ENCODE measurements at regions not wholly inside any gene's neighbourhood (a gene's known extent, or its start where the extent isn't known, plus 50 kb on each side); places are given as distances from the start of the nearest gene placed in this dataset.

- WGBS, 2 donors = 27 to 30% methylated on average over 5 of the region's 5 CpGs
- intact Hi-C loops (cut with DNase I) = no loop called here
- Histone ChIP-seq H3K9me3 (no peaks in the 10 kb centered on the region), H3K27ac (no peak overlapping the region), H3K27me3 (no peaks in the 10 kb centered on the region), H3K4me3 (replicated peaks in 1 of 3) (no peak overlapping the region), H3K4me1 (no peaks in the 10 kb centered on the region), H3K36me3 (no peaks in the 10 kb centered on the region)
- no peak for DNase-seq
- no peak for TF ChIP-seq CTCF (IDR thresholded peaks at IDR 0.05)
- no peak for TF ChIP-seq POLR2A (IDR thresholded peaks at IDR 0.05)
Measured at GRCh38 chr18:55031979-55032378, 72.7 kb upstream of the CCDC68 start.

DNA sequence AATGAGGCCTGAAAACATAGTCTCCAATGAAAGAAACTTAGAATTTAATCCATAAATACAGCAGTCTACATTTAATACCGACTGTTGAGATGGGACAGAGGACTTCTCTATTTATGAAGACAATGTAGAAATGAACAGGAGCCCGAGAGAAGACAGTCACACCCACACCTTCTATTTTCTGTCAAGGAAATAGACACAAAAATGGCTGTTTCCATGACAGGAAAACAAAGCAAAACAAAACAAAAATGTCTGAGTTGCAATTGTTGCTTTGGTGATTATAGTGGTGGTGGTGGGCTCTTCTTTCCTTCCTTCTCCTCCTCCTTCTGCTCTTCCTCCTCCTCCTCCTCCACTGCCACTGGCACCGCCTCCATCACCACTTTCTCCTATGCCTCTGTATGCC is 72.3 kb upstream of the CCDC68 start:
- intact Hi-C loops (cut with DNase I) = no loop called here
- no peaks in the 10 kb centered on the region for H3K9me3 ChIP-seq
- TF ChIP-seq CTCF (IDR thresholded peaks at IDR 0.05) (no peak), POLR2A (IDR thresholded peaks at IDR 0.05) (no peak)
- no peaks in the 10 kb centered on the region for H3K4me1 ChIP-seq
- DNase-seq = no peak
- no peak overlapping the region for H3K4me3 ChIP-seq (replicated peaks in 1 of 3)
- no peak overlapping the region for H3K27ac ChIP-seq
- H3K36me3 ChIP-seq = no peaks in the 10 kb centered on the region
- 81% methylated on average over 3 of the region's 3 CpGs for WGBS, 2 donors
- no peaks in the 10 kb centered on the region for H3K27me3 ChIP-seq

DNA sequence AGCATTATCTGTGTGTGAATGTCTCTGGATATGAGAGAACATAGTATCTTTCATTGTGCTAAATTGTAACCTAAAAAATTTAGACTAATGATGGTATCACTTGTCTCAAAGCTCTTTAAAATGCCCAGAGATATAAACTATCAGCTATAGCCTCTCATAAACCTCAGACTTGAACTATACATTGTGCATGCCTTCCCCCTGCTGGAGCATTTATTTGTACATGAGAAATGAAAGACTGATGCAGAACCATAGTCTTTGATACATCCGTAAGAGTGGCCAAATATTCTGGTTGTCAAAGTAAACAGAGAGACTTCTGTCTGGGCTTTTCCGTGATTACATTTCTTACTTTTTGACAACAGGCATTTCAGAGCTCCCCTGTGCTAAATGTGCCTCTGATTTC is 71.9 kb upstream of the CCDC68 start:
- no peak for DNase-seq
- 85 to 87% methylated on average over 2 of the region's 2 CpGs for WGBS, 2 donors
- Histone ChIP-seq H3K9me3 (no peaks in the 10 kb centered on the region), H3K4me1 (no peaks in the 10 kb centered on the region), H3K36me3 (no peaks in the 10 kb centered on the region), H3K27ac (no peak overlapping the region), H3K4me3 (replicated peaks in 1 of 3) (no peak overlapping the region), H3K27me3 (no peaks in the 10 kb centered on the region)
- TF ChIP-seq CTCF (IDR thresholded peaks at IDR 0.05) (no peak), POLR2A (IDR thresholded peaks at IDR 0.05) (no peak)
- intact Hi-C loops (cut with DNase I) = no loop called here

- H3K4me1 ChIP-seq = no peaks in the 10 kb centered on the region
- H3K27me3 ChIP-seq = no peaks in the 10 kb centered on the region
- no peaks in the 10 kb centered on the region for H3K36me3 ChIP-seq
- H3K9me3 ChIP-seq = no peaks in the 10 kb centered on the region
- DNase-seq = no peak
- H3K4me3 ChIP-seq (replicated peaks in 1 of 3) = no peak overlapping the region
- H3K27ac ChIP-seq = no peak overlapping the region
- intact Hi-C loops (cut with DNase I) = no loop called here
- TF ChIP-seq POLR2A (IDR thresholded peaks at IDR 0.05) (no peak), CTCF (IDR thresholded peaks at IDR 0.05) (no peak)
Measured at GRCh38 chr18:55024564-55024963, 65.3 kb upstream of the CCDC68 start.

- H3K27me3 ChIP-seq = no peaks in the 10 kb centered on the region
- H3K4me3 ChIP-seq (replicated peaks in 1 of 3) = no peak overlapping the region
- no peaks in the 10 kb centered on the region for H3K9me3 ChIP-seq
- H3K36me3 ChIP-seq = no peaks in the 10 kb centered on the region
- DNase-seq = no peak
- H3K4me1 ChIP-seq = no peaks in the 10 kb centered on the region
- TF ChIP-seq CTCF (IDR thresholded peaks at IDR 0.05) = no peak
- no peak for TF ChIP-seq POLR2A (IDR thresholded peaks at IDR 0.05)
- H3K27ac ChIP-seq = no peak overlapping the region
- intact Hi-C loops (cut with DNase I) = no loop called here
Measured at GRCh38 chr18:55018602-55019001, 59.3 kb upstream of the CCDC68 start.
